ENCODE measurements at regions not wholly inside any gene's neighbourhood (a gene's known extent, or its start where the extent isn't known, plus 50 kb on each side); places are given as distances from the start of the nearest gene placed in this dataset.
A peak's percentile ranks its signal among the peaks of the same experiment; 100 is the strongest.

- DNase-seq (ENCODE audit: low spot score) = peak; percentile 22
- Mint-ChIP-seq H3K9me3 (no peaks in the 10 kb centered on the region), H3K27ac (no peak overlapping the region), H3K4me3 (peak overlapping the region; percentile 84), H3K27me3 (ENCODE audit: low read depth) (peaks cover 80% of the 10 kb centered on the region), H3K4me1 (ENCODE audit: low read depth) (peaks cover 17% of the 10 kb centered on the region), H3K36me3 (ENCODE audit: low read depth) (no peaks in the 10 kb centered on the region)
Measured at GRCh38 chr18:26656944-26657536, 108.7 kb upstream of the KCTD1 start.

- no peaks in the 10 kb centered on the region for H3K9me3 Mint-ChIP-seq
- H3K36me3 Mint-ChIP-seq (ENCODE audit: low read depth) = no peaks in the 10 kb centered on the region
- DNase-seq (ENCODE audit: low spot score) = no peak
- peaks cover 17% of the 10 kb centered on the region for H3K4me1 Mint-ChIP-seq (ENCODE audit: low read depth)
- peaks cover 82% of the 10 kb centered on the region for H3K27me3 Mint-ChIP-seq (ENCODE audit: low read depth)
- H3K27ac Mint-ChIP-seq = no peak overlapping the region
- H3K4me3 Mint-ChIP-seq = peak overlapping the region; percentile 53
Measured at GRCh38 chr18:26656431-26656943, 108.1 kb upstream of the KCTD1 start.

GRCh38 chr18:26655525-26656430, 107.4 kb upstream of the KCTD1 start:
- H3K4me1 Mint-ChIP-seq (ENCODE audit: low read depth) = peaks cover 17% of the 10 kb centered on the region
- DNase-seq (ENCODE audit: low spot score) = no peak
- no peaks in the 10 kb centered on the region for H3K9me3 Mint-ChIP-seq
- H3K36me3 Mint-ChIP-seq (ENCODE audit: low read depth) = no peaks in the 10 kb centered on the region
- H3K4me3 Mint-ChIP-seq = peak overlapping the region; percentile 59
- peaks cover 84% of the 10 kb centered on the region for H3K27me3 Mint-ChIP-seq (ENCODE audit: low read depth)
- no peak overlapping the region for H3K27ac Mint-ChIP-seq

GRCh38 chr18:26654616-26655524, 106.5 kb upstream of the KCTD1 start:
- Mint-ChIP-seq H3K4me3 (peak overlapping the region; percentile 59), H3K27ac (no peak overlapping the region), H3K36me3 (ENCODE audit: low read depth) (no peaks in the 10 kb centered on the region), H3K9me3 (no peaks in the 10 kb centered on the region), H3K4me1 (ENCODE audit: low read depth) (peaks cover 17% of the 10 kb centered on the region), H3K27me3 (ENCODE audit: low read depth) (peaks cover 86% of the 10 kb centered on the region)
- DNase-seq (ENCODE audit: low spot score) = no peak

- Mint-ChIP-seq H3K9me3 (no peaks in the 10 kb centered on the region), H3K36me3 (ENCODE audit: low read depth) (no peaks in the 10 kb centered on the region), H3K4me3 (no peak overlapping the region), H3K4me1 (ENCODE audit: low read depth) (peaks cover 17% of the 10 kb centered on the region), H3K27me3 (ENCODE audit: low read depth) (peaks cover 81% of the 10 kb centered on the region), H3K27ac (no peak overlapping the region)
- DNase-seq (ENCODE audit: low spot score) = no peak
Measured at GRCh38 chr18:26653943-26654615, 105.7 kb upstream of the KCTD1 start.

- DNase-seq (ENCODE audit: low spot score) = no peak
- Mint-ChIP-seq H3K36me3 (ENCODE audit: low read depth) (no peaks in the 10 kb centered on the region), H3K27me3 (ENCODE audit: low read depth) (peaks cover 66% of the 10 kb centered on the region), H3K9me3 (no peaks in the 10 kb centered on the region), H3K4me3 (no peak overlapping the region), H3K27ac (no peak overlapping the region), H3K4me1 (ENCODE audit: low read depth) (peaks cover 10% of the 10 kb centered on the region)
Measured at GRCh38 chr18:26652501-26652900, 104.1 kb upstream of the KCTD1 start.

- Mint-ChIP-seq H3K27me3 (ENCODE audit: low read depth) (peaks cover 65% of the 10 kb centered on the region), H3K4me1 (ENCODE audit: low read depth) (peaks cover 4% of the 10 kb centered on the region)
Measured at GRCh38 chr18:26650310-26651268, 102.2 kb upstream of the KCTD1 start.

GRCh38 chr18:26649193-26649543, 100.8 kb upstream of the KCTD1 start:
- no peak for DNase-seq (ENCODE audit: low spot score)
- H3K36me3 Mint-ChIP-seq (ENCODE audit: low read depth) = no peaks in the 10 kb centered on the region
- H3K27ac Mint-ChIP-seq = no peak overlapping the region
- no peaks in the 10 kb centered on the region for H3K4me1 Mint-ChIP-seq (ENCODE audit: low read depth)
- no peaks in the 10 kb centered on the region for H3K9me3 Mint-ChIP-seq
- H3K27me3 Mint-ChIP-seq (ENCODE audit: low read depth) = peaks cover 51% of the 10 kb centered on the region
- H3K4me3 Mint-ChIP-seq = no peak overlapping the region

More at GRCh38 chr18:26650310-26651268, 102.2 kb upstream of the KCTD1 start:
- no peaks in the 10 kb centered on the region for H3K9me3 Mint-ChIP-seq
- no peak for DNase-seq (ENCODE audit: low spot score)
- H3K36me3 Mint-ChIP-seq (ENCODE audit: low read depth) = no peaks in the 10 kb centered on the region
- no peak overlapping the region for H3K4me3 Mint-ChIP-seq
- H3K27ac Mint-ChIP-seq = no peak overlapping the region

GRCh38 chr18:26648509-26649192, 100.3 kb upstream of the KCTD1 start:
- H3K27me3 Mint-ChIP-seq (ENCODE audit: low read depth) = peaks cover 46% of the 10 kb centered on the region

GRCh38 chr18:26646901-26647300, 98.5 kb upstream of the KCTD1 start:
- Mint-ChIP-seq H3K9me3 (no peaks in the 10 kb centered on the region), H3K4me3 (no peak overlapping the region), H3K27me3 (ENCODE audit: low read depth) (peaks cover 32% of the 10 kb centered on the region), H3K27ac (no peak overlapping the region), H3K4me1 (ENCODE audit: low read depth) (no peaks in the 10 kb centered on the region), H3K36me3 (ENCODE audit: low read depth) (no peaks in the 10 kb centered on the region)
- no peak for DNase-seq (ENCODE audit: low spot score)

More at GRCh38 chr18:26648509-26649192, 100.3 kb upstream of the KCTD1 start:
- H3K4me3 Mint-ChIP-seq = no peak overlapping the region
- DNase-seq (ENCODE audit: low spot score) = no peak
- H3K27ac Mint-ChIP-seq = no peak overlapping the region
- no peaks in the 10 kb centered on the region for H3K9me3 Mint-ChIP-seq
- H3K36me3 Mint-ChIP-seq (ENCODE audit: low read depth) = no peaks in the 10 kb centered on the region
- no peaks in the 10 kb centered on the region for H3K4me1 Mint-ChIP-seq (ENCODE audit: low read depth)

- no peak overlapping the region for H3K27ac Mint-ChIP-seq
- H3K4me3 Mint-ChIP-seq = no peak overlapping the region
- no peaks in the 10 kb centered on the region for H3K9me3 Mint-ChIP-seq
- DNase-seq (ENCODE audit: low spot score) = no peak
- H3K4me1 Mint-ChIP-seq (ENCODE audit: low read depth) = no peaks in the 10 kb centered on the region
- H3K27me3 Mint-ChIP-seq (ENCODE audit: low read depth) = peaks cover 9% of the 10 kb centered on the region
- no peaks in the 10 kb centered on the region for H3K36me3 Mint-ChIP-seq (ENCODE audit: low read depth)
Measured at GRCh38 chr18:26642440-26643348, 94.3 kb upstream of the KCTD1 start.
